GM18907 (cell line): ENCODE measurements at regions not wholly inside any gene's neighbourhood (a gene's known extent, or its start where the extent isn't known, plus 50 kb on each side); places are given as distances from the start of the nearest gene placed in this dataset.
A peak's percentile ranks its signal among the peaks of the same experiment; 100 is the strongest.

Source experiments
- ATAC-seq: cut with Tn5 transposase; IDR thresholded peaks from one replicate; pipeline ENCODE4 v1.9.1; 2021; ENCODE audit warnings: mild to moderate bottlenecking, moderate library complexity; ENCODE audit not compliant: unreplicated experiment

- no peak for ATAC-seq
These were observed 474.6 kb upstream of the WWC1 start for GRCh38 chr5:167816864-167817263.

- peak; percentile 99 for ATAC-seq
These were observed 472.0 kb upstream of the WWC1 start for GRCh38 chr5:167819406-167819805.

GRCh38 chr5:167820101-167820990 is 471.1 kb upstream of the WWC1 start:
- no peak for ATAC-seq

- no peak for ATAC-seq
These were observed 470.3 kb upstream of the WWC1 start for GRCh38 chr5:167821151-167821550.

GRCh38 chr5:167821669-167822068 is 469.8 kb upstream of the WWC1 start:
- no peak for ATAC-seq

- no peak for ATAC-seq
These were observed 469.2 kb upstream of the WWC1 start for GRCh38 chr5:167822241-167822640.

GRCh38 chr5:167823405-167823804 is 468.0 kb upstream of the WWC1 start:
- ATAC-seq, result no peak

GRCh38 chr5:167827766-167828165 is 463.7 kb upstream of the WWC1 start:
- no peak for ATAC-seq

GRCh38 chr5:167831754-167832504 is 459.5 kb upstream of the WWC1 start:
- no peak for ATAC-seq

- no peak for ATAC-seq
These were observed 458.8 kb upstream of the WWC1 start for GRCh38 chr5:167832609-167833008.

GRCh38 chr5:167833456-167833855 is 458.0 kb upstream of the WWC1 start:
- no peak for ATAC-seq

GRCh38 chr5:167835146-167835545 is 456.3 kb upstream of the WWC1 start:
- ATAC-seq, result no peak

GRCh38 chr5:167837127-167837526 is 454.3 kb upstream of the WWC1 start:
- no peak for ATAC-seq

GRCh38 chr5:167839065-167839464 is 452.4 kb upstream of the WWC1 start:
- ATAC-seq, result no peak

GRCh38 chr5:167840527-167841130 is 450.8 kb upstream of the WWC1 start:
- no peak for ATAC-seq

GRCh38 chr5:167843881-167844572 is 447.4 kb upstream of the WWC1 start:
- no peak for ATAC-seq

- ATAC-seq, result no peak
These were observed 445.5 kb upstream of the WWC1 start for GRCh38 chr5:167845952-167846351.

- no peak for ATAC-seq
These were observed 441.6 kb upstream of the WWC1 start for GRCh38 chr5:167849874-167850273.

GRCh38 chr5:167850911-167851310 is 440.5 kb upstream of the WWC1 start:
- no peak for ATAC-seq

GRCh38 chr5:167851416-167851815 is 440.0 kb upstream of the WWC1 start:
- ATAC-seq, result no peak

GRCh38 chr5:167852515-167852914 is 438.9 kb upstream of the WWC1 start:
- no peak for ATAC-seq
